GM21528 (cell line): ENCODE measurements at regions not wholly inside any gene's neighbourhood (a gene's known extent, or its start where the extent isn't known, plus 50 kb on each side); places are given as distances from the start of the nearest gene placed in this dataset.

ENCODE experiments used
- ATAC-seq: cut with Tn5 transposase; IDR thresholded peaks from one replicate; pipeline ENCODE4 v1.9.1; 2021; ENCODE audit warnings: mild to moderate bottlenecking, moderate library complexity; ENCODE audit not compliant: unreplicated experiment, low FRiP score

- no peak for ATAC-seq
Measured at GRCh38 chr13:22148187-22148586, 477.3 kb downstream of the FGF9 start.

GRCh38 chr13:22152751-22153150 lies 481.9 kb downstream of the FGF9 start:
- ATAC-seq, result no peak

GRCh38 chr13:22154041-22154440 lies 483.2 kb downstream of the FGF9 start:
- no peak for ATAC-seq

- peak; percentile 87 for ATAC-seq
Measured at GRCh38 chr13:22161871-22162270, 491.0 kb downstream of the FGF9 start.

GRCh38 chr13:22162889-22163288 lies 492.0 kb downstream of the FGF9 start:
- ATAC-seq, result no peak

GRCh38 chr13:22168437-22169190 lies 497.7 kb downstream of the FGF9 start:
- ATAC-seq, result no peak

- ATAC-seq, result no peak
Measured at GRCh38 chr13:22169473-22169872, 498.6 kb downstream of the FGF9 start.

- ATAC-seq, result no peak
Measured at GRCh38 chr13:22173610-22174009, 502.7 kb downstream of the FGF9 start.

GRCh38 chr13:22175241-22175640 lies 504.4 kb downstream of the FGF9 start:
- ATAC-seq, result no peak

GRCh38 chr13:22175815-22176214 lies 504.9 kb downstream of the FGF9 start:
- ATAC-seq, result no peak

GRCh38 chr13:22176968-22177520 lies 506.2 kb downstream of the FGF9 start:
- ATAC-seq, result no peak

GRCh38 chr13:22178878-22179277 lies 508.0 kb downstream of the FGF9 start:
- no peak for ATAC-seq

GRCh38 chr13:22187329-22187728 lies 516.5 kb downstream of the FGF9 start:
- ATAC-seq, result no peak

GRCh38 chr13:22189176-22190048 lies 518.5 kb downstream of the FGF9 start:
- ATAC-seq, result no peak

- no peak for ATAC-seq
Measured at GRCh38 chr13:22193070-22193469, 522.2 kb downstream of the FGF9 start.

- no peak for ATAC-seq
Measured at GRCh38 chr13:22194106-22194805, 523.4 kb downstream of the FGF9 start.

GRCh38 chr13:22195726-22196125 lies 524.9 kb downstream of the FGF9 start:
- no peak for ATAC-seq

- ATAC-seq, result no peak
Measured at GRCh38 chr13:22196777-22197176, 525.9 kb downstream of the FGF9 start.

GRCh38 chr13:22198001-22198400 lies 527.1 kb downstream of the FGF9 start:
- no peak for ATAC-seq

GRCh38 chr13:22198641-22199217 lies 527.9 kb downstream of the FGF9 start:
- no peak for ATAC-seq
